Loucy (cell line): ENCODE measurements at regions not wholly inside any gene's neighbourhood (a gene's known extent, or its start where the extent isn't known, plus 50 kb on each side); places are given as distances from the start of the nearest gene placed in this dataset.

Experiments used
- CTCF ChIP-seq: fragments of 200-600 bp; sonication (generic); conservative IDR thresholded peaks from 2 replicates; pipeline ENCODE4 v1.5.1; 2014; ENCODE audit warnings: mild to moderate bottlenecking, antibody characterized with exemption, low read length
- EZH2phosphoT487 ChIP-seq: fragments of 200-600 bp; IDR thresholded peaks from 2 replicates; pipeline ENCODE4 v1.6.1; 2018; ENCODE audit warnings: antibody characterized with exemption, mild to moderate bottlenecking, moderate library complexity, borderline replicate concordance

- TF ChIP-seq CTCF (no peak), EZH2phosphoT487 (no peak)
Measured at GRCh38 chr13:82848766-82849165, 1033.5 kb downstream of the SLITRK1 start.
